ENCODE measurements at regions not wholly inside any gene's neighbourhood (a gene's known extent, or its start where the extent isn't known, plus 50 kb on each side); places are given as distances from the start of the nearest gene placed in this dataset.

- H3K27me3 ChIP-seq = no peaks in the 10 kb centered on the region
- Mint-ChIP-seq H3K4me3 (no peak overlapping the region), H3K4me1 (peaks cover 1% of the 10 kb centered on the region), H3K27me3 (ENCODE audit: insufficient read depth, low read depth) (peaks cover 4% of the 10 kb centered on the region), H3K9me3 (peaks cover 29% of the 10 kb centered on the region), H3K27ac (no peak overlapping the region), H3K36me3 (peaks cover 15% of the 10 kb centered on the region)
- H3K9ac ChIP-seq = no peak overlapping the region
- TF ChIP-seq EZH2phosphoT487 (IDR thresholded peaks at IDR 0.05) (no peak), EZH2 (IDR thresholded peaks at IDR 0.05) (no peak), CTCF (IDR thresholded peaks at IDR 0.05) (no peak)
- H3K36me3 ChIP-seq = no peaks in the 10 kb centered on the region
- H3K27ac ChIP-seq = no peak overlapping the region
- no peaks in the 10 kb centered on the region for H3K4me1 ChIP-seq
- no peak for DNase-seq (ENCODE audit: low spot score)
- H4K20me1 ChIP-seq (ENCODE audit: low read depth) = no peaks in the 10 kb centered on the region
- H3F3A ChIP-seq (ENCODE audit: low read depth) = no peaks in the 10 kb centered on the region
- no peak overlapping the region for H3K4me2 ChIP-seq
- H2AFZ ChIP-seq (replicated peaks) = no peak overlapping the region
- no peaks in the 10 kb centered on the region for H3K79me2 ChIP-seq (ENCODE audit: low read depth)
- no peak overlapping the region for H3K4me3 ChIP-seq
- H3K9me3 ChIP-seq (ENCODE audit: low read depth) = no peaks in the 10 kb centered on the region
These were observed 653.4 kb upstream of the ZNF608 start for GRCh38 chr5:125399885-125400284.

GRCh38 chr5:125401724-125402622 lies 655.5 kb upstream of the ZNF608 start:
- Histone ChIP-seq H3K4me2 (no peak overlapping the region), H3K9me3 (ENCODE audit: low read depth) (no peaks in the 10 kb centered on the region), H3K36me3 (no peaks in the 10 kb centered on the region), H3F3A (ENCODE audit: low read depth) (no peaks in the 10 kb centered on the region), H3K4me1 (no peaks in the 10 kb centered on the region), H3K9ac (no peak overlapping the region), H3K4me3 (no peak overlapping the region), H3K79me2 (ENCODE audit: low read depth) (no peaks in the 10 kb centered on the region), H3K27me3 (no peaks in the 10 kb centered on the region), H2AFZ (replicated peaks) (no peak overlapping the region), H4K20me1 (ENCODE audit: low read depth) (no peaks in the 10 kb centered on the region), H3K27ac (no peak overlapping the region)
- no peak for TF ChIP-seq EZH2phosphoT487 (IDR thresholded peaks at IDR 0.05)
- TF ChIP-seq CTCF (IDR thresholded peaks at IDR 0.05) = no peak
- no peak for TF ChIP-seq EZH2 (IDR thresholded peaks at IDR 0.05)
- H3K4me3 Mint-ChIP-seq = no peak overlapping the region
- no peak overlapping the region for H3K27ac Mint-ChIP-seq
- peaks cover 40% of the 10 kb centered on the region for H3K9me3 Mint-ChIP-seq
- H3K4me1 Mint-ChIP-seq = peaks cover under 1% of the 10 kb centered on the region
- peaks cover 19% of the 10 kb centered on the region for H3K36me3 Mint-ChIP-seq
- DNase-seq (ENCODE audit: low spot score) = no peak
- H3K27me3 Mint-ChIP-seq (ENCODE audit: insufficient read depth, low read depth) = peaks cover 6% of the 10 kb centered on the region

GRCh38 chr5:125402787-125403186 lies 656.3 kb upstream of the ZNF608 start:
- TF ChIP-seq EZH2phosphoT487 (IDR thresholded peaks at IDR 0.05) = no peak
- TF ChIP-seq EZH2 (IDR thresholded peaks at IDR 0.05) = no peak
- H3K36me3 Mint-ChIP-seq = peaks cover 14% of the 10 kb centered on the region
- no peaks in the 10 kb centered on the region for H3K79me2 ChIP-seq (ENCODE audit: low read depth)
- no peaks in the 10 kb centered on the region for H3F3A ChIP-seq (ENCODE audit: low read depth)
- peaks cover 5% of the 10 kb centered on the region for H3K4me1 ChIP-seq
- H3K4me2 ChIP-seq = no peak overlapping the region
- peaks cover 38% of the 10 kb centered on the region for H3K9me3 Mint-ChIP-seq
- H3K4me1 Mint-ChIP-seq = peaks cover 8% of the 10 kb centered on the region
- H3K27me3 Mint-ChIP-seq (ENCODE audit: insufficient read depth, low read depth) = peaks cover 6% of the 10 kb centered on the region
- DNase-seq (ENCODE audit: low spot score) = no peak
- no peak overlapping the region for H3K4me3 Mint-ChIP-seq
- no peaks in the 10 kb centered on the region for H3K27me3 ChIP-seq
- H3K27ac Mint-ChIP-seq = no peak overlapping the region
- no peaks in the 10 kb centered on the region for H3K9me3 ChIP-seq (ENCODE audit: low read depth)
- H3K9ac ChIP-seq = no peak overlapping the region
- H4K20me1 ChIP-seq (ENCODE audit: low read depth) = no peaks in the 10 kb centered on the region
- no peaks in the 10 kb centered on the region for H3K36me3 ChIP-seq
- H2AFZ ChIP-seq (replicated peaks) = no peak overlapping the region
- no peak overlapping the region for H3K27ac ChIP-seq
- no peak overlapping the region for H3K4me3 ChIP-seq

GRCh38 chr5:125404056-125404455 lies 657.6 kb upstream of the ZNF608 start:
- Histone ChIP-seq H3K27me3 (no peaks in the 10 kb centered on the region), H3K4me2 (no peak overlapping the region), H4K20me1 (ENCODE audit: low read depth) (no peaks in the 10 kb centered on the region), H3K4me3 (no peak overlapping the region), H3F3A (ENCODE audit: low read depth) (peaks cover 8% of the 10 kb centered on the region), H3K4me1 (peaks cover 18% of the 10 kb centered on the region), H3K36me3 (no peaks in the 10 kb centered on the region), H3K79me2 (ENCODE audit: low read depth) (no peaks in the 10 kb centered on the region), H3K27ac (no peak overlapping the region), H2AFZ (replicated peaks) (no peak overlapping the region), H3K9me3 (ENCODE audit: low read depth) (no peaks in the 10 kb centered on the region), H3K9ac (no peak overlapping the region)
- no peak for DNase-seq (ENCODE audit: low spot score)
- no peak overlapping the region for H3K4me3 Mint-ChIP-seq
- H3K36me3 Mint-ChIP-seq = peaks cover 14% of the 10 kb centered on the region
- no peak overlapping the region for H3K27ac Mint-ChIP-seq
- TF ChIP-seq EZH2 (IDR thresholded peaks at IDR 0.05) (no peak), EZH2phosphoT487 (IDR thresholded peaks at IDR 0.05) (no peak)
- peaks cover 6% of the 10 kb centered on the region for H3K27me3 Mint-ChIP-seq (ENCODE audit: insufficient read depth, low read depth)
- peaks cover 21% of the 10 kb centered on the region for H3K4me1 Mint-ChIP-seq
- H3K9me3 Mint-ChIP-seq = peaks cover 38% of the 10 kb centered on the region
